SK-N-SH treated with all-trans-retinoic acid at 6 μM for 48 hours (cell line): ENCODE measurements at regions not wholly inside any gene's neighbourhood (a gene's known extent, or its start where the extent isn't known, plus 50 kb on each side); places are given as distances from the start of the nearest gene placed in this dataset.

Experiments used
- ESRRG ChIP-seq: fragments of 250-450 bp; sonication (Bioruptor Pico); IDR thresholded peaks from 2 replicates; pipeline ENCODE4 v1.6.1; 2021; ENCODE audit warnings: mild to moderate bottlenecking
- OSR1 ChIP-seq: fragments of 250-450 bp; sonication (Bioruptor Pico); IDR thresholded peaks from 2 replicates; pipeline ENCODE4 v1.8.0; 2022; ENCODE audit warnings: moderate library complexity, mild to moderate bottlenecking, inconsistent platforms
- ZNF8 ChIP-seq: fragments of 450-650 bp; formaldehyde crosslinking; IDR thresholded peaks from 2 replicates; pipeline ENCODE4 v1.5.0; 2020; ENCODE audit warnings: mild to moderate bottlenecking, moderate library complexity

DNA sequence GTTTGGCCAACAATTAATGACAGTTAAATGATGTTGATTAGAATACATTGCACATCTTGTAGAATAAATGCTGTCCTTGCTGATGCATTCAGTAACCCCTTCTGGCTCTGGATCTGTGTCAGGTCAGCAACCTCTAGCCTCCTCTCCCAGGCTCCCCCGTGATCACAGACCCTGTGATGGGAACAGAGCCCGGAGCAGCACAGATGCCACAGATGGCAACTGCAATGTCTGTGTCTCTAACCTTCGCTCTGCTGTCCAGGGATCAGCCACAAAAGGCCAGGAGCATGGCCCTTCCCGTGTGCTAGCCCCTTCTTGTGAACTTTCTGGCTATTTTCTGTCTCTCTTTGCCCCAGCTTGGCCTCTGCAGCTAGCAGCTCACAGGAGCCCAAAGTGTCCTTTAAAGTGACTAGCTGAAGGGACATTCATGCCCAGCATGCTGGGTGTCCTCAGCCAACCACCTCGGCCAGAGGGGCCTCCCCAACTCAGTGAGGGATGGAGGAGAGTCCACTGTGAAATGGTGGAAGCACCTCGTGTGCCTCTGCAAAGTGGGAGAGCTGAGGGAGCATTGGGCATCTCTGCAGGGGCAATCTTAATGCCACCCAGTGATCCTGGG is 167.0 kb upstream of the TCERG1L start:
- no peak for TF ChIP-seq OSR1
- TF ChIP-seq ZNF8 = no peak
- TF ChIP-seq ESRRG (CRISPR knock-in tag) = no peak
